Urinary bladder (tissue), 3 donors: ENCODE measurements at regions not wholly inside any gene's neighbourhood (a gene's known extent, or its start where the extent isn't known, plus 50 kb on each side); places are given as distances from the start of the nearest gene placed in this dataset.

ENCODE experiments used
- DNase-seq: peaks from one replicate; pipeline ENCODE4 v3.0.0-alpha.2; 2015; ENCODE audit errors: extremely low spot score
- H3K27ac ChIP-seq: one replicate; pipeline ENCODE4 v1.5.1; 2013; ENCODE audit warnings: low read depth, mild to moderate bottlenecking, moderate library complexity
- H3K36me3 ChIP-seq: one replicate; pipeline ENCODE4 v1.6.1; 2013; ENCODE audit warnings: mild to moderate bottlenecking, moderate library complexity; ENCODE audit not compliant: insufficient read depth
- H3K4me1 ChIP-seq: one replicate; pipeline ENCODE4 v1.6.1; 2013; ENCODE audit warnings: mild to moderate bottlenecking, moderate library complexity; ENCODE audit not compliant: insufficient read depth
- H3K4me3 ChIP-seq: one replicate; pipeline ENCODE4 v1.5.1; 2013; ENCODE audit warnings: low read depth, low read length
- WGBS: extraction: QIAGEN DNeasy Blood & Tissue Kit; methylation state at CpG from one replicate; pipeline ENCODE4 v1.1.7; 2013; 5-methylcytosine and 5-hydroxymethylcytosine counted together
- donor health status: healthy with polysubstance abuse.
- donor health status: healthy.

- H3K36me3 ChIP-seq = no peaks in the 10 kb centered on the region
- no peaks in the 10 kb centered on the region for H3K4me1 ChIP-seq
- 63% methylated on average over 5 of the region's 5 CpGs for WGBS
- H3K27ac ChIP-seq = no peak overlapping the region
- no peak for DNase-seq
- no peak overlapping the region for H3K4me3 ChIP-seq
Observed at GRCh38 chr2:225788571-225789094, 389.1 kb downstream of the NYAP2 start.

GRCh38 chr2:225787497-225787896, 388.0 kb downstream of the NYAP2 start:
- 90% methylated on average over 2 of the region's 2 CpGs for WGBS
- H3K4me3 ChIP-seq = no peak overlapping the region
- H3K4me1 ChIP-seq = no peaks in the 10 kb centered on the region
- no peak for DNase-seq
- H3K36me3 ChIP-seq = no peaks in the 10 kb centered on the region
- no peak overlapping the region for H3K27ac ChIP-seq

GRCh38 chr2:225781991-225782390, 382.5 kb downstream of the NYAP2 start:
- DNase-seq = no peak
- H3K36me3 ChIP-seq = no peaks in the 10 kb centered on the region
- WGBS = 88% methylated on average over 2 of the region's 2 CpGs

GRCh38 chr2:225781145-225781544, 381.6 kb downstream of the NYAP2 start:
- 76% methylated on average over 2 of the region's 2 CpGs for WGBS

More at GRCh38 chr2:225781991-225782390, 382.5 kb downstream of the NYAP2 start:
- Histone ChIP-seq H3K27ac (no peak overlapping the region), H3K4me1 (no peaks in the 10 kb centered on the region), H3K4me3 (no peak overlapping the region)

GRCh38 chr2:225779829-225780228, 380.3 kb downstream of the NYAP2 start:
- DNase-seq = no peak
- Histone ChIP-seq H3K27ac (no peak overlapping the region), H3K4me3 (no peak overlapping the region), H3K36me3 (no peaks in the 10 kb centered on the region), H3K4me1 (no peaks in the 10 kb centered on the region)
- 83% methylated on average over 1 of the region's 1 CpG for WGBS

More at GRCh38 chr2:225781145-225781544, 381.6 kb downstream of the NYAP2 start:
- Histone ChIP-seq H3K27ac (no peak overlapping the region), H3K4me1 (no peaks in the 10 kb centered on the region), H3K36me3 (no peaks in the 10 kb centered on the region), H3K4me3 (no peak overlapping the region)
- no peak for DNase-seq

GRCh38 chr2:225773148-225773547, 373.6 kb downstream of the NYAP2 start:
- H3K4me1 ChIP-seq = no peaks in the 10 kb centered on the region
- no peak overlapping the region for H3K4me3 ChIP-seq
- no peak overlapping the region for H3K27ac ChIP-seq
- no peak for DNase-seq
- H3K36me3 ChIP-seq = no peaks in the 10 kb centered on the region
- 18% methylated on average over 2 of the region's 2 CpGs for WGBS

- H3K4me1 ChIP-seq = no peaks in the 10 kb centered on the region
- no peak for DNase-seq
- 89% methylated on average over 2 of the region's 2 CpGs for WGBS
- H3K4me3 ChIP-seq = no peak overlapping the region
- no peaks in the 10 kb centered on the region for H3K36me3 ChIP-seq
- no peak overlapping the region for H3K27ac ChIP-seq
Observed at GRCh38 chr2:225771701-225772100, 372.2 kb downstream of the NYAP2 start.

- WGBS = 96% methylated on average over 3 of the region's 3 CpGs
- Histone ChIP-seq H3K4me1 (no peaks in the 10 kb centered on the region), H3K27ac (no peak overlapping the region), H3K4me3 (no peak overlapping the region), H3K36me3 (no peaks in the 10 kb centered on the region)
- no peak for DNase-seq
Observed at GRCh38 chr2:225768741-225769140, 369.2 kb downstream of the NYAP2 start.

- H3K4me1 ChIP-seq = no peaks in the 10 kb centered on the region
Observed at GRCh38 chr2:225766431-225766830, 366.9 kb downstream of the NYAP2 start.

GRCh38 chr2:225765820-225766219, 366.3 kb downstream of the NYAP2 start:
- no peaks in the 10 kb centered on the region for H3K4me1 ChIP-seq
- 85% methylated on average over 1 of the region's 1 CpG for WGBS
- H3K27ac ChIP-seq = no peak overlapping the region
- no peak for DNase-seq
- no peak overlapping the region for H3K4me3 ChIP-seq
- no peaks in the 10 kb centered on the region for H3K36me3 ChIP-seq

More at GRCh38 chr2:225766431-225766830, 366.9 kb downstream of the NYAP2 start:
- WGBS = 54% methylated on average over 5 of the region's 5 CpGs
- Histone ChIP-seq H3K4me3 (no peak overlapping the region), H3K27ac (no peak overlapping the region), H3K36me3 (no peaks in the 10 kb centered on the region)
- no peak for DNase-seq

- H3K4me1 ChIP-seq = no peaks in the 10 kb centered on the region
- no peak for DNase-seq
- no peak overlapping the region for H3K4me3 ChIP-seq
- no peak overlapping the region for H3K27ac ChIP-seq
- H3K36me3 ChIP-seq = no peaks in the 10 kb centered on the region
- WGBS = 87% methylated on average over 5 of the region's 5 CpGs
Observed at GRCh38 chr2:225764346-225764745, 364.8 kb downstream of the NYAP2 start.

GRCh38 chr2:225763711-225764110, 364.2 kb downstream of the NYAP2 start:
- Histone ChIP-seq H3K4me1 (no peaks in the 10 kb centered on the region), H3K27ac (no peak overlapping the region), H3K36me3 (no peaks in the 10 kb centered on the region), H3K4me3 (no peak overlapping the region)
- DNase-seq = no peak
- 92% methylated on average over 2 of the region's 2 CpGs for WGBS

- H3K27ac ChIP-seq = no peak overlapping the region
- DNase-seq = no peak
- no peak overlapping the region for H3K4me3 ChIP-seq
- 89% methylated on average over 2 of the region's 2 CpGs for WGBS
- no peaks in the 10 kb centered on the region for H3K36me3 ChIP-seq
- H3K4me1 ChIP-seq = no peaks in the 10 kb centered on the region
Observed at GRCh38 chr2:225761396-225761795, 361.9 kb downstream of the NYAP2 start.

GRCh38 chr2:225757248-225757647, 357.7 kb downstream of the NYAP2 start:
- WGBS = 96% methylated on average over 1 of the region's 1 CpG
- DNase-seq = no peak
- Histone ChIP-seq H3K4me1 (no peaks in the 10 kb centered on the region), H3K36me3 (no peaks in the 10 kb centered on the region), H3K4me3 (no peak overlapping the region), H3K27ac (no peak overlapping the region)

GRCh38 chr2:225756198-225756597, 356.7 kb downstream of the NYAP2 start:
- no peaks in the 10 kb centered on the region for H3K36me3 ChIP-seq
- no peak for DNase-seq
- 72% methylated on average over 4 of the region's 4 CpGs for WGBS
- no peaks in the 10 kb centered on the region for H3K4me1 ChIP-seq
- H3K27ac ChIP-seq = no peak overlapping the region
- no peak overlapping the region for H3K4me3 ChIP-seq
